Activated naive CD4-positive, alpha-beta T cell treated with anti-CD3 and anti-CD28 coated beads, Interleukin-2, amount 50 U/mL, for 16 hours (primary cell): ENCODE measurements at regions not wholly inside any gene's neighbourhood (a gene's known extent, or its start where the extent isn't known, plus 50 kb on each side); places are given as distances from the start of the nearest gene placed in this dataset.

Experiments used
- DNase-seq: peaks from one replicate; pipeline ENCODE4 v3.0.0-alpha.2; 2020

GRCh38 chr4:98758182-98758581 lies 99.8 kb upstream of the TSPAN5 start:
- DNase-seq: no peak

GRCh38 chr4:98754736-98755135 lies 96.3 kb upstream of the TSPAN5 start:
- DNase-seq: no peak

GRCh38 chr4:98749206-98749605 lies 90.8 kb upstream of the TSPAN5 start:
- DNase-seq: no peak

- DNase-seq: no peak
Measured at GRCh38 chr4:98748609-98749008, 90.2 kb upstream of the TSPAN5 start.

- no peak for DNase-seq
Measured at GRCh38 chr4:98747393-98748091, 89.1 kb upstream of the TSPAN5 start.

- DNase-seq: no peak
Measured at GRCh38 chr4:98746936-98747335, 88.5 kb upstream of the TSPAN5 start.

- DNase-seq: no peak
Measured at GRCh38 chr4:98746530-98746929, 88.1 kb upstream of the TSPAN5 start.

GRCh38 chr4:98745366-98745765 lies 87.0 kb upstream of the TSPAN5 start:
- DNase-seq: no peak

GRCh38 chr4:98744372-98745150 lies 86.2 kb upstream of the TSPAN5 start:
- no peak for DNase-seq

- no peak for DNase-seq
Measured at GRCh38 chr4:98741952-98742351, 83.5 kb upstream of the TSPAN5 start.

GRCh38 chr4:98739751-98740150 lies 81.3 kb upstream of the TSPAN5 start:
- DNase-seq: no peak

- no peak for DNase-seq
Measured at GRCh38 chr4:98733601-98734000, 75.2 kb upstream of the TSPAN5 start.

GRCh38 chr4:98728871-98729270 lies 70.5 kb upstream of the TSPAN5 start:
- DNase-seq: no peak

- no peak for DNase-seq
Measured at GRCh38 chr4:98728433-98728832, 70.0 kb upstream of the TSPAN5 start.

GRCh38 chr4:98722000-98722399 lies 63.6 kb upstream of the TSPAN5 start:
- no peak for DNase-seq

- no peak for DNase-seq
Measured at GRCh38 chr4:98720871-98721480, 62.6 kb upstream of the TSPAN5 start.

GRCh38 chr4:98716796-98717195 lies 58.4 kb upstream of the TSPAN5 start:
- no peak for DNase-seq

- no peak for DNase-seq
Measured at GRCh38 chr4:98712607-98713006, 54.2 kb upstream of the TSPAN5 start.

GRCh38 chr4:98711526-98711925 lies 53.1 kb upstream of the TSPAN5 start:
- DNase-seq: no peak

- no peak for DNase-seq
Measured at GRCh38 chr4:98710831-98711230, 52.4 kb upstream of the TSPAN5 start.
